ENCODE measurements at regions not wholly inside any gene's neighbourhood (a gene's known extent, or its start where the extent isn't known, plus 50 kb on each side); places are given as distances from the start of the nearest gene placed in this dataset.

- DNase-seq (no peak), ATAC-seq (no peak)
- Histone ChIP-seq H3K27ac (no peak overlapping the region), H3K4me3 (no peak overlapping the region), H3K9me3 (no peaks in the 10 kb centered on the region), H3K36me3 (replicated peaks in 1 of 2; ENCODE audit: insufficient read depth in 1 of 2, low read depth in 2 of 2) (no peaks in the 10 kb centered on the region), H3K4me1 (no peaks in the 10 kb centered on the region), H3K27me3 (no peaks in the 10 kb centered on the region)
- no peak for TF ChIP-seq CTCF (IDR thresholded peaks at IDR 0.05)
- TF ChIP-seq POLR2A (IDR thresholded peaks at IDR 0.05), result no peak
- intact Hi-C loops (cut with DNase I), result no loop called here
- 93% methylated on average over 12 of the region's 12 CpGs; no CpG with 5 or more reads in 1 of the 2 donors for WGBS, 2 donors
These were observed 170.6 kb downstream of the SHANK2 start for GRCh38 chr11:71081704-71082230.

- no peaks in the 10 kb centered on the region for H3K36me3 ChIP-seq (replicated peaks in 1 of 2; ENCODE audit: insufficient read depth in 1 of 2, low read depth in 2 of 2)
- H3K27me3 ChIP-seq, result no peaks in the 10 kb centered on the region
- H3K4me1 ChIP-seq, result no peaks in the 10 kb centered on the region
- ATAC-seq, result peak; percentile 47
- peak; percentile 60 to 78 (median 68) for DNase-seq
- H3K4me3 ChIP-seq, result no peak overlapping the region
- WGBS, 2 donors, result 67 to 78% methylated on average over 18 to 25 of the region's 25 CpGs
- TF ChIP-seq CTCF (IDR thresholded peaks at IDR 0.05) (peak; percentile 21 to 65 (median 43)), POLR2A (IDR thresholded peaks at IDR 0.05) (no peak)
- H3K9me3 ChIP-seq, result no peaks in the 10 kb centered on the region
- intact Hi-C loops (cut with DNase I), result no loop called here
- H3K27ac ChIP-seq, result no peak overlapping the region
These were observed 171.9 kb downstream of the SHANK2 start for GRCh38 chr11:71080239-71081097.

- no peak for ATAC-seq
- H3K27ac ChIP-seq, result no peak overlapping the region
- DNase-seq, result no peak
- no peak overlapping the region for H3K4me3 ChIP-seq
- 87% methylated on average over 3 of the region's 3 CpGs for WGBS, 2 donors
- intact Hi-C loops (cut with DNase I), result no loop called here
- H3K9me3 ChIP-seq, result no peaks in the 10 kb centered on the region
- TF ChIP-seq CTCF (IDR thresholded peaks at IDR 0.05) (no peak), POLR2A (IDR thresholded peaks at IDR 0.05) (no peak)
- H3K4me1 ChIP-seq, result no peaks in the 10 kb centered on the region
- H3K36me3 ChIP-seq (replicated peaks in 1 of 2; ENCODE audit: insufficient read depth in 1 of 2, low read depth in 2 of 2), result no peaks in the 10 kb centered on the region
- H3K27me3 ChIP-seq, result no peaks in the 10 kb centered on the region
These were observed 172.6 kb downstream of the SHANK2 start for GRCh38 chr11:71079795-71080194.

- Histone ChIP-seq H3K27ac (no peak overlapping the region), H3K36me3 (replicated peaks in 1 of 2; ENCODE audit: insufficient read depth in 1 of 2, low read depth in 2 of 2) (no peaks in the 10 kb centered on the region), H3K9me3 (no peaks in the 10 kb centered on the region), H3K4me1 (no peaks in the 10 kb centered on the region), H3K4me3 (no peak overlapping the region), H3K27me3 (no peaks in the 10 kb centered on the region)
- no peak for TF ChIP-seq POLR2A (IDR thresholded peaks at IDR 0.05)
- TF ChIP-seq CTCF (IDR thresholded peaks at IDR 0.05), result no peak
- intact Hi-C loops (cut with DNase I), result no loop called here
- no peak for DNase-seq
- ATAC-seq, result no peak
- WGBS, 2 donors, result 89% methylated on average over 5 of the region's 6 CpGs
These were observed 173.9 kb downstream of the SHANK2 start for GRCh38 chr11:71078482-71078881.
